Spleen (tissue), 7 donors: ENCODE measurements at regions not wholly inside any gene's neighbourhood (a gene's known extent, or its start where the extent isn't known, plus 50 kb on each side); places are given as distances from the start of the nearest gene placed in this dataset.
"Not testable (repeated sequence)": the region's sequence is repeated elsewhere in the genome, so short reads cannot be mapped to it uniquely, and the experiment has no call there.

Experiments used
- CTCF ChIP-seq, 11 experiments: fragments of 200-600 bp in 7 of 11; fragments of 450-650 bp in 4 of 11; sonication (generic) in 4 of 11; IDR thresholded peaks in 8 of 11; conservative IDR thresholded peaks in 3 of 11; 1 replicate in 7 of 11; 2 replicates in 4 of 11; pipeline versions ENCODE4 v1.4.0 to v1.8.0; 2016 to 2021; ENCODE audit warnings: antibody characterized with exemption in 11 of 11, inconsistent platforms in 4 of 11, mild to moderate bottlenecking in 1 of 11
- POLR2A ChIP-seq, 3 donors: fragments of 450-650 bp; IDR thresholded peaks; one replicate each; pipeline ENCODE4 v1.5.1; 2017; ENCODE audit warnings: antibody characterized with exemption in 3 of 3, mild to moderate bottlenecking in 1 of 3
- POLR2AphosphoS5 ChIP-seq, 3 donors: sonication (generic); formaldehyde crosslinking; IDR thresholded peaks; one replicate each; pipeline ENCODE4 v1.5.1; 2017; ENCODE audit warnings: antibody characterized with exemption in 3 of 3
- donor health status: DM: no; HTN: no; CAD: no; lungs with moderate emphysema.
- donor health status: DM: no; HTN: no; CAD: no.
- donor health status: DM: no; HTN: no; CAD: no.

- TF ChIP-seq CTCF (IDR thresholded peaks at IDR 0.05 in 8 of 11, conservative IDR thresholded peaks at IDR 0.05 in 3 of 11); POLR2AphosphoS5 (IDR thresholded peaks at IDR 0.05); POLR2A (IDR thresholded peaks at IDR 0.05): not testable (repeated sequence)
These were observed 94.6 kb downstream of the TMEM121 start for GRCh38 chr14:105620865-105621471.
